Kidney epithelial cell (primary cell): ENCODE measurements at regions not wholly inside any gene's neighbourhood (a gene's known extent, or its start where the extent isn't known, plus 50 kb on each side); places are given as distances from the start of the nearest gene placed in this dataset.
"Not testable (repeated sequence)": the region's sequence is repeated elsewhere in the genome, so short reads cannot be mapped to it uniquely, and the experiment has no call there.

Experiments used
- DNase-seq: peaks from one replicate; pipeline ENCODE4 v3.0.0-alpha.2; 2010; ENCODE audit warnings: low read depth
- H3K27me3 ChIP-seq: 2 replicates; pipeline ENCODE4 v1.6.0; 2011; ENCODE audit warnings: low read length; ENCODE audit not compliant: control insufficient read depth, insufficient read depth
- H3K36me3 ChIP-seq: 2 replicates; pipeline ENCODE4 v1.5.1; 2011; ENCODE audit warnings: low read length; ENCODE audit not compliant: control insufficient read depth, insufficient read depth
- H3K4me3 ChIP-seq: 2 replicates; pipeline ENCODE4 v1.5.1; 2011; ENCODE audit warnings: low read depth, mild to moderate bottlenecking, control low read depth, low read length
- TF ChIP-seq, protein P1 (sequence below): IDR thresholded peaks from 2 replicates; pipeline ENCODE4 v1.5.1; 2011; ENCODE audit warnings: mild to moderate bottlenecking, moderate library complexity, low read length, control low read depth, inconsistent platforms; ENCODE audit not compliant: insufficient read depth, poor library complexity, severe bottlenecking

- DNase-seq: no peak
- TF ChIP-seq, protein P1, sequence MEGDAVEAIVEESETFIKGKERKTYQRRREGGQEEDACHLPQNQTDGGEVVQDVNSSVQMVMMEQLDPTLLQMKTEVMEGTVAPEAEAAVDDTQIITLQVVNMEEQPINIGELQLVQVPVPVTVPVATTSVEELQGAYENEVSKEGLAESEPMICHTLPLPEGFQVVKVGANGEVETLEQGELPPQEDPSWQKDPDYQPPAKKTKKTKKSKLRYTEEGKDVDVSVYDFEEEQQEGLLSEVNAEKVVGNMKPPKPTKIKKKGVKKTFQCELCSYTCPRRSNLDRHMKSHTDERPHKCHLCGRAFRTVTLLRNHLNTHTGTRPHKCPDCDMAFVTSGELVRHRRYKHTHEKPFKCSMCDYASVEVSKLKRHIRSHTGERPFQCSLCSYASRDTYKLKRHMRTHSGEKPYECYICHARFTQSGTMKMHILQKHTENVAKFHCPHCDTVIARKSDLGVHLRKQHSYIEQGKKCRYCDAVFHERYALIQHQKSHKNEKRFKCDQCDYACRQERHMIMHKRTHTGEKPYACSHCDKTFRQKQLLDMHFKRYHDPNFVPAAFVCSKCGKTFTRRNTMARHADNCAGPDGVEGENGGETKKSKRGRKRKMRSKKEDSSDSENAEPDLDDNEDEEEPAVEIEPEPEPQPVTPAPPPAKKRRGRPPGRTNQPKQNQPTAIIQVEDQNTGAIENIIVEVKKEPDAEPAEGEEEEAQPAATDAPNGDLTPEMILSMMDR: no peak
- Histone ChIP-seq H3K4me3 (no peak overlapping the region), H3K27me3 (no peaks in the 10 kb centered on the region), H3K36me3 (no peaks in the 10 kb centered on the region)
These were observed 306.4 kb downstream of the TBC1D4 start for GRCh38 chr13:75175575-75175974.

- not testable (repeated sequence) for H3K4me3 ChIP-seq, H3K36me3 ChIP-seq, H3K27me3 ChIP-seq, DNase-seq
These were observed 306.9 kb downstream of the TBC1D4 start for GRCh38 chr13:75175097-75175496.

- TF ChIP-seq, protein P1: no peak
- DNase-seq: no peak
- Histone ChIP-seq H3K27me3 (no peaks in the 10 kb centered on the region), H3K36me3 (no peaks in the 10 kb centered on the region), H3K4me3 (no peak overlapping the region)
These were observed 307.5 kb downstream of the TBC1D4 start for GRCh38 chr13:75174481-75174880.

DNA sequence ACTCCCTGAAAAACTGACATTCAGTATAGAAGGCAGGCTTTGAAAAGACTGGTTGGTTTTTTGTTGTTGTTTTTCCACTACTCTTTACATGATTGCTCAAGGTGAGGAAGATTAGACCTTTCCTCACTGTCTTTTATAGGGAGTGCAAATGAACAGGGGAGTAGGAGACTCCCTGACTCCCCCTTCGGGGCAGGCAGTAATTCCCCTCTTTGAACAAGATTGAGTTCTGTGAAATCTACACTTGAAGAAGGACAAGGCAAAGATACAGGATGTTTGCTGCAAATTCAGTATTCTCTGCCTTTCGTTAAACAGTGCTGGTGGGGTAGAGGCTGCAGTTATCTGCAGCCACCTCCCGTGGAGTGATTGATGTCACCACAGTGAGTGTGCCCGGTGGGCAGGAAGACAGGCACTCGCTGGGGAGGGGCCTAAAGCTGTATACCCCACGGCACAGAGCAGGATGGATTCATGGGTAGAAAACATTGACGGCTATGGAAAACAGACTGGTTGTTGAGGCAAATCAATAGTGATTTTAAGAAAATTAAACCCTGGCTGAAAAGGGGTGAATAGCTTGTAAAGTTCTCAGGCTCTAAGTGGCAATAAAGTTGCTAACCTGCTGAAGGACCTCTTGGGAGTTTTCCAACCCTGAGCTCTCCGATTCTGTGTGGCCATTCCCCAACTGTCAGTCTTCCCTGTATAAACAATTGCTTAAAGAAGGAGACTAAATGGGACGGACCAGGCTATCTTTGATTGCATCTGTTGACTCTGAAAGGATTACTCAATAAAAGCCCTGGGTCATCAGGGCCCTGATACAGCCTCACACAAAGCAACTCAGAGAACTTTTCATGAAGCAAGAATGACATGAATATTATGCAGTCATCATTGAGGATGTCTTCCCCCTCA, 308.3 kb downstream of the TBC1D4 start:
- H3K27me3 ChIP-seq: no peaks in the 10 kb centered on the region
- DNase-seq: no peak
- TF ChIP-seq, protein P1: no peak
- no peaks in the 10 kb centered on the region for H3K36me3 ChIP-seq
- H3K4me3 ChIP-seq: no peak overlapping the region

DNA sequence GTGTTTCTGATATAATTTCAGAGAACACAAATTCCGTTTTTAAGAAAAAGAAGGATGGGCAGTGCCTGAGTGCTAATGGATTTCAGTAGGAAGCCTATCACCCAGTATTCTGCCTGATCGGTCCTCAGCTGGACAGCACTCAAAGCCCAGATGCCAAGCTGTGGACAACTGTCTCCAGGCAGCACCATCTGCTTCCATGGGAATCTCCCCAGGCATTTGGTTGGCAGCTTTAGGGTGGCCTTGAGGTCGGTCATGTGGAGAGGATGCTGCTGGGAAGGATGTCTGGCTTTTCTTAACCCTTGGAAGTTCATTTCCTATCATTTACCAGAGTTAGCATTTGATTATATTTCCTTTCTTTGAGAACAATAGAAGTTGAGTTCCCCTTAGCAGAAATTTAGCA, 311.7 kb downstream of the TBC1D4 start:
- TF ChIP-seq, protein P1: no peak
- Histone ChIP-seq H3K4me3 (no peak overlapping the region), H3K27me3 (no peaks in the 10 kb centered on the region), H3K36me3 (no peaks in the 10 kb centered on the region)
- no peak for DNase-seq

- Histone ChIP-seq H3K36me3 (no peaks in the 10 kb centered on the region), H3K4me3 (no peak overlapping the region), H3K27me3 (no peaks in the 10 kb centered on the region)
- TF ChIP-seq, protein P1: no peak
- no peak for DNase-seq
These were observed 316.3 kb downstream of the TBC1D4 start for GRCh38 chr13:75165543-75166230.
